Liver (tissue), 8 donors: ENCODE measurements at regions not wholly inside any gene's neighbourhood (a gene's known extent, or its start where the extent isn't known, plus 50 kb on each side); places are given as distances from the start of the nearest gene placed in this dataset.

ENCODE experiments used
- DNase-seq: peaks from one replicate; pipeline ENCODE4 v3.0.0-alpha.2; 2017; ENCODE audit warnings: low spot score
- H3K27ac ChIP-seq, 2 donors: one replicate each; pipeline ENCODE4 v1.7.0; 2013; ENCODE audit warnings: inconsistent platforms in 2 of 2, low read length in 2 of 2, control low read depth in 1 of 2, low read depth in 1 of 2, mild to moderate bottlenecking in 1 of 2
- H3K27me3 ChIP-seq, 4 donors: one replicate each; pipeline versions ENCODE4 v1.6.1 to v1.7.0; 2013; ENCODE audit warnings: low read length in 3 of 4, inconsistent platforms in 1 of 4, mild to moderate bottlenecking in 1 of 4, moderate library complexity in 1 of 4; ENCODE audit not compliant: control insufficient read depth in 4 of 4, insufficient read depth in 4 of 4
- H3K36me3 ChIP-seq, 4 donors: one replicate each; pipeline versions ENCODE4 v1.6.1 to v1.7.0; 2013; ENCODE audit warnings: low read length in 3 of 4, mild to moderate bottlenecking in 3 of 4, low read depth in 1 of 4, moderate library complexity in 1 of 4; ENCODE audit not compliant: control insufficient read depth in 4 of 4, insufficient read depth in 3 of 4
- H3K4me1 ChIP-seq, 4 donors: one replicate each; pipeline versions ENCODE4 v1.6.1 to v1.7.0; 2013; ENCODE audit warnings: low read length in 3 of 4, mild to moderate bottlenecking in 3 of 4, moderate library complexity in 1 of 4; ENCODE audit not compliant: control insufficient read depth in 4 of 4, insufficient read depth in 4 of 4
- H3K4me3 ChIP-seq, 3 donors: one replicate each; pipeline versions ENCODE4 v1.6.1 to v1.7.0; 2013; ENCODE audit warnings: low read length in 3 of 3, control low read depth in 1 of 3, low read depth in 1 of 3, mild to moderate bottlenecking in 1 of 3
- H3K9ac ChIP-seq, 2 donors: one replicate each; pipeline ENCODE4 v1.7.0; 2013; ENCODE audit warnings: low read length in 2 of 2, mild to moderate bottlenecking in 2 of 2, moderate library complexity in 2 of 2, control low read depth in 1 of 2, low read depth in 1 of 2
- H3K9me3 ChIP-seq, 4 donors: one replicate each; pipeline versions ENCODE4 v1.6.1 to v1.7.0; 2013; ENCODE audit warnings: low read length in 3 of 4; ENCODE audit not compliant: control insufficient read depth in 4 of 4
- ATF3 ChIP-seq: IDR thresholded peaks from 2 replicates; pipeline ENCODE4 v1.6.1; 2016; ENCODE audit warnings: antibody characterized with exemption
- EGR1 ChIP-seq, 2 donors: IDR thresholded peaks; 2 replicates each; pipeline ENCODE4 v1.6.1; 2016 to 2018; ENCODE audit warnings: antibody characterized with exemption in 2 of 2, low read depth in 2 of 2
- FOXA1 ChIP-seq: IDR thresholded peaks from 2 replicates; pipeline ENCODE4 v1.6.1; 2016; ENCODE audit warnings: antibody characterized with exemption
- FOXA2 ChIP-seq: IDR thresholded peaks from 2 replicates; pipeline ENCODE4 v1.6.1; 2016; ENCODE audit warnings: antibody characterized with exemption
- GABPA ChIP-seq, 2 donors: IDR thresholded peaks in 1 of 2; conservative IDR thresholded peaks in 1 of 2; 2 replicates each; pipeline ENCODE4 v1.6.1; 2016; ENCODE audit warnings: antibody characterized with exemption in 2 of 2, mild to moderate bottlenecking in 1 of 2, moderate library complexity in 1 of 2
- HNF4A ChIP-seq, 2 donors: conservative IDR thresholded peaks; 2 replicates each; pipeline ENCODE4 v1.6.1; 2016; ENCODE audit warnings: antibody characterized with exemption in 2 of 2, mild to moderate bottlenecking in 2 of 2
- HNF4G ChIP-seq: IDR thresholded peaks from 2 replicates; pipeline ENCODE4 v1.6.1; 2016; ENCODE audit warnings: antibody characterized with exemption
- JUND ChIP-seq, 2 donors: IDR thresholded peaks; 2 replicates each; pipeline ENCODE4 v1.6.1; 2016; ENCODE audit warnings: antibody characterized with exemption in 2 of 2
- NR2F2 ChIP-seq: IDR thresholded peaks from 2 replicates; pipeline ENCODE4 v1.6.1; 2016; ENCODE audit warnings: antibody characterized with exemption
- RAD21 ChIP-seq, 2 donors: IDR thresholded peaks; 2 replicates each; pipeline ENCODE4 v1.6.1; 2016; ENCODE audit warnings: antibody characterized with exemption in 2 of 2, mild to moderate bottlenecking in 2 of 2
- REST ChIP-seq: IDR thresholded peaks from 2 replicates; pipeline ENCODE4 v1.6.1; 2016; ENCODE audit warnings: antibody characterized with exemption, mild to moderate bottlenecking
- RXRA ChIP-seq, 2 donors: IDR thresholded peaks; 2 replicates each; pipeline ENCODE4 v1.6.1; 2017 to 2018; ENCODE audit warnings: antibody characterized with exemption in 2 of 2, mild to moderate bottlenecking in 1 of 2
- SP1 ChIP-seq: IDR thresholded peaks from 2 replicates; pipeline ENCODE4 v1.6.1; 2018; ENCODE audit warnings: antibody characterized with exemption, mild to moderate bottlenecking
- TAF1 ChIP-seq: conservative IDR thresholded peaks from 2 replicates; pipeline ENCODE4 v1.6.1; 2016; ENCODE audit warnings: antibody characterized with exemption, mild to moderate bottlenecking
- YY1 ChIP-seq: IDR thresholded peaks from 2 replicates; pipeline ENCODE4 v1.6.1; 2016; ENCODE audit warnings: antibody characterized with exemption, mild to moderate bottlenecking
- ZBTB33 ChIP-seq: IDR thresholded peaks from 2 replicates; pipeline ENCODE4 v1.6.1; 2016; ENCODE audit warnings: antibody characterized with exemption
- WGBS: extraction: QIAGEN DNeasy Blood & Tissue Kit; methylation state at CpG from one replicate; pipeline ENCODE4 v1.1.7; 2013; 5-methylcytosine and 5-hydroxymethylcytosine counted together
- TF ChIP-seq, protein P1 (sequence below): IDR thresholded peaks from 2 replicates; pipeline ENCODE4 v1.6.1; 2016; ENCODE audit warnings: antibody characterized with exemption
- TF ChIP-seq, protein P2 (sequence below): fragments of 150-350 bp; IDR thresholded peaks from 2 replicates; pipeline ENCODE4 v1.5.1; 2017; ENCODE audit warnings: improper control_type of control experiment, low read depth, low read length; ENCODE audit not compliant: missing input control
- donor health status: healthy.
- donor health status: healthy.
- donor health status: healthy.
- donor health status: healthy.
- donor health status: healthy.

GRCh38 chr2:234789556-234790325 is 162.1 kb upstream of the SH3BP4 start:
- H3K4me1 ChIP-seq = peaks cover under 1 to 4% (median 2%) of the 10 kb centered on the region in 4 donors
- no peaks in the 10 kb centered on the region for H3K36me3 ChIP-seq
- H3K4me3 ChIP-seq = no peak overlapping the region
- no peak for DNase-seq
- no peak overlapping the region for H3K27ac ChIP-seq
- 97% methylated on average over 9 of the region's 9 CpGs for WGBS
- TF ChIP-seq JUND (IDR thresholded peaks at IDR 0.05) (no peak), TAF1 (no peak), ATF3 (no peak), FOXA2 (no peak), RAD21 (IDR thresholded peaks at IDR 0.05) (no peak), GABPA (IDR thresholded peaks at IDR 0.05 in 1 of 2, conservative IDR thresholded peaks at IDR 0.05 in 1 of 2) (no peak), YY1 (no peak), EGR1 (IDR thresholded peaks at IDR 0.05; ENCODE audit: low read depth in 2 of 2) (no peak), RXRA (IDR thresholded peaks at IDR 0.05) (no peak), ZBTB33 (no peak), NR2F2 (no peak), FOXA1 (no peak), REST (no peak), SP1 (no peak), HNF4G (no peak), HNF4A (conservative IDR thresholded peaks at IDR 0.05) (no peak)
- TF ChIP-seq, protein P1, sequence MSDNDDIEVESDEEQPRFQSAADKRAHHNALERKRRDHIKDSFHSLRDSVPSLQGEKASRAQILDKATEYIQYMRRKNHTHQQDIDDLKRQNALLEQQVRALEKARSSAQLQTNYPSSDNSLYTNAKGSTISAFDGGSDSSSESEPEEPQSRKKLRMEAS = no peak
- TF ChIP-seq, protein P2, sequence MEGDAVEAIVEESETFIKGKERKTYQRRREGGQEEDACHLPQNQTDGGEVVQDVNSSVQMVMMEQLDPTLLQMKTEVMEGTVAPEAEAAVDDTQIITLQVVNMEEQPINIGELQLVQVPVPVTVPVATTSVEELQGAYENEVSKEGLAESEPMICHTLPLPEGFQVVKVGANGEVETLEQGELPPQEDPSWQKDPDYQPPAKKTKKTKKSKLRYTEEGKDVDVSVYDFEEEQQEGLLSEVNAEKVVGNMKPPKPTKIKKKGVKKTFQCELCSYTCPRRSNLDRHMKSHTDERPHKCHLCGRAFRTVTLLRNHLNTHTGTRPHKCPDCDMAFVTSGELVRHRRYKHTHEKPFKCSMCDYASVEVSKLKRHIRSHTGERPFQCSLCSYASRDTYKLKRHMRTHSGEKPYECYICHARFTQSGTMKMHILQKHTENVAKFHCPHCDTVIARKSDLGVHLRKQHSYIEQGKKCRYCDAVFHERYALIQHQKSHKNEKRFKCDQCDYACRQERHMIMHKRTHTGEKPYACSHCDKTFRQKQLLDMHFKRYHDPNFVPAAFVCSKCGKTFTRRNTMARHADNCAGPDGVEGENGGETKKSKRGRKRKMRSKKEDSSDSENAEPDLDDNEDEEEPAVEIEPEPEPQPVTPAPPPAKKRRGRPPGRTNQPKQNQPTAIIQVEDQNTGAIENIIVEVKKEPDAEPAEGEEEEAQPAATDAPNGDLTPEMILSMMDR = no peak
- no peak overlapping the region for H3K9ac ChIP-seq
- H3K27me3 ChIP-seq = no peaks in the 10 kb centered on the region
- H3K9me3 ChIP-seq = no peaks in the 10 kb centered on the region
